Stimulated activated naive CD8-positive, alpha-beta T cell treated with anti-CD3 and anti-CD28 coated beads, Interleukin-15, Interleukin-2, amounts not matched to agents 100 U/mL and 50 U/mL, for 24 hours (primary cell): ENCODE measurements at regions not wholly inside any gene's neighbourhood (a gene's known extent, or its start where the extent isn't known, plus 50 kb on each side); places are given as distances from the start of the nearest gene placed in this dataset.

Experiments
- ATAC-seq: fragments of 150-1000 bp; cut with Tn5 transposase; one replicate; pipeline ENCODE4 v1.10.0; 2021
- DNase-seq: peaks from one replicate; pipeline ENCODE4 v3.0.0; 2021

- peak; percentile 53 for DNase-seq
Observed at GRCh38 chr2:64338910-64339500, 115.0 kb upstream of the LGALSL start.

DNA sequence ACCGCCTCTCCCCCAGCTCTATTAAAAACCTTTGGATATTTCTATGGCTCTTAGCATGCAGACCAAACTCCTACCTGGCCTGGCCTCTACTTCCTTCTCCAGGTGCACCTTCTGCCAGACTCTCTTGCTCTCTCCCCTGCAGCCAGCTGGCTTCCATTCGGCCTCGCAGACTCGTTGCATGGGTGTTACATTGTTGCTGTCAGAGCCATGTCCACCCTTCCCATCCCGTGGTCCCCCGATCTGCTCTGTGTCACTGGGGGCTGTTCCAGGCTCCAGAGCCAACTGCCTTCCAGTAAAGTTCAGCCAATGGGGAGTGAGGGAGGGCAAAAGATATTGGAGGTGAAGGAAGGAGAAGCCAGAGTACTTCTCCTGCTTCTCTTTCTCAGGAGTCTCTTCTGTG, 112.5 kb upstream of the LGALSL start:
- ATAC-seq: no peak
- no peak for DNase-seq

More at GRCh38 chr2:64338910-64339500, 115.0 kb upstream of the LGALSL start:
- peak; percentile 93 for ATAC-seq

DNA sequence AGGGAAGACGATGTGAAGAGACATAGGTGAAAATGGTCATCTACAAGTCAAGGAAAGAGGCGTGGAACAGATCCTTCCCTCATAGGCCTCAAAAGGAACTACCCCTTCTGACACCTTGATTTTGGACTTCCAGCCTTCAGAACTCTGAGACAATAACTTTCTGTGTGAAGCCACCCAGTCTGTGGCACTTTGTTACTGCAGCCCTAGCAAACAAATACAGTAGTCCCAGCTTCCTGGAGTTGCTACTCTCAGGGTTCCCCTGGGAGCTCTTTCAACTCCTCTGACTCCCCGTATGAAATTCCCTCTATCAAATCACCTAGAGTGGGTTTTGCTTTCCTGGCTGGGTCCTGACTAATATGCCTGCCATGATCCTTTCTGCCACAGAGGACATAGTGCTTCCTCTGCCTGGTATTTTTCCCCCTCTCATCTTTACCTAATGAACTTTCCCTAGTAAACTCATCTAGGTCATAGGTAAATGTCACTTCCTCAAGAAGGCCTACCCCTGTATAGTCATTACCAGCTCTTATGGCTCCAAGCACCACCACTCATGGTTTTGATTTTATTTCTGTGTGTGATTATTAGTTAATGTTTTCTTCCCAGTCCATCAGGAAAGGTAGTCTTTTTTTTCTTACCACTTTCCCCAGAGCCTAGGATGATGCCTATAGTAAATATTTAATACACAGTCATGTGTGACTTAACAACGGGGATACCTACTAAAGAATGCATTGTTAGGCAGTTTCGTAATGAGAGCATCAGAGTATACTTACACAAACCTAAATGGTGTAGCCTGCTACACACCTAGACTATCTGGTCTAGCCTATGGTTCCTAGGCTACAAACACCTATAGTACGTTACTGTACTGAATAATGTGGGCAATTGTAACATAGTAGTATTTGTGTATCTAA, 111.5 kb upstream of the LGALSL start:
- no peak for ATAC-seq
- no peak for DNase-seq

GRCh38 chr2:64344999-64345576, 108.9 kb upstream of the LGALSL start:
- no peak for ATAC-seq
- DNase-seq: no peak

- DNase-seq (no peak), ATAC-seq (no peak)
Observed at GRCh38 chr2:64345998-64346397, 108.0 kb upstream of the LGALSL start.

GRCh38 chr2:64348386-64349130, 105.4 kb upstream of the LGALSL start:
- peak; percentile 14 for ATAC-seq
- no peak for DNase-seq

DNA sequence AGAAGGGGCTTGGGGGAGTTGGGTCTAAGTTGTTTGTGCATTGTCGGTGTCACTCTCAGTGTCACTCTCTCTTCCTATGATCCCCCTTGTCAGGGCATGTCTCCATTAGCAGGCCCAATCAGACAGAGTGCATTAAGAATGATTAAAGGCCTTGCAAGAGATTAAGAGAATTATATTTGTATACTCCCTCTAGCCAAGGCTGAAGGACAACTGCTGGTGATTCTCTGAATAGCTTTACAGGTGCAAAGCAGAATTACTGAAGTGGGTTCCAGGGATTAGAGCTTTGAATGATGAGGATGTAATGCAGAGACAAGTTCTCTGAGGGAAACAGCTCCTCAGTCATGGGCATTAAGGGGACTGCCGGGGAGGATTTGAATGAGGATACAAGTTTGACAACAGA, 104.8 kb upstream of the LGALSL start:
- no peak for DNase-seq
- ATAC-seq: no peak

DNA sequence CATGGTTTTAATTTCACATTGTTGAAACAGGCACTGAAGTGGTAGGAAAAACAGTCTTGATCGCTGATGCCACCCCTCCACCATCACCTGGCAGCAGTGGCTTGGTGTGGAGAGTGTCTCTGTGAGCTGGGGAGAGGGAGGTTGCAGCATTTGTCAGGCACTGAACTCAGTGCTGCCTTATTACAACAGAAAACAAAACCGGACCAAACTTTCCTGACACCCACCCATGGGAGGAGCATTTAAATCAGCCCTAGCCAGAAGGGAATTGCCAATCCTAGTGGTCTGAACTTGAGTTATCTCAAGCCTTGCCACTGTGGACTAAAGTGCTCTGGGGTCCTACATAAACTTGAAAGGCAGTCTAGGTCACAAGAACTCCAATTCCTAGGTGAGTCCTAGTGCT, 103.0 kb upstream of the LGALSL start:
- DNase-seq (no peak), ATAC-seq (no peak)

DNA sequence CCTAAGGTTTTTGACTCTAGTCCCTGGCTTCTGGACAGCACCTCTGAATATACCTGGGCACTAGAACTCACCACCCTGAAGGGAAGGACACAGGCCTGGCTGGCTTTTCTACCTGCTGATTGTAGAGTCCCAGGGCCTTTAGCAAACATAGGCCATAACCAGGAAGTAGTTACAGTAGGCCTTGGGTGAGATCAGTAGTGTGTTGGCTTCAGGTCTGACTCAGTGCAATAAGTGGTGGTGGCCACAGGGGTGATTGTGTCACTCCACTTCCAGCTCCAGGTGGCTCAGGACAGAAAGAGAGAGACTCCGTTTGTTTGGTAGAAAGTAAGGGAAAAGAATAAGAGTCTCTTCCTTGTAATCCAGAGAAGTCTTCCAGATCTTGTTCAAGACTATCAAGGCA, 101.7 kb upstream of the LGALSL start:
- DNase-seq (no peak), ATAC-seq (no peak)

DNA sequence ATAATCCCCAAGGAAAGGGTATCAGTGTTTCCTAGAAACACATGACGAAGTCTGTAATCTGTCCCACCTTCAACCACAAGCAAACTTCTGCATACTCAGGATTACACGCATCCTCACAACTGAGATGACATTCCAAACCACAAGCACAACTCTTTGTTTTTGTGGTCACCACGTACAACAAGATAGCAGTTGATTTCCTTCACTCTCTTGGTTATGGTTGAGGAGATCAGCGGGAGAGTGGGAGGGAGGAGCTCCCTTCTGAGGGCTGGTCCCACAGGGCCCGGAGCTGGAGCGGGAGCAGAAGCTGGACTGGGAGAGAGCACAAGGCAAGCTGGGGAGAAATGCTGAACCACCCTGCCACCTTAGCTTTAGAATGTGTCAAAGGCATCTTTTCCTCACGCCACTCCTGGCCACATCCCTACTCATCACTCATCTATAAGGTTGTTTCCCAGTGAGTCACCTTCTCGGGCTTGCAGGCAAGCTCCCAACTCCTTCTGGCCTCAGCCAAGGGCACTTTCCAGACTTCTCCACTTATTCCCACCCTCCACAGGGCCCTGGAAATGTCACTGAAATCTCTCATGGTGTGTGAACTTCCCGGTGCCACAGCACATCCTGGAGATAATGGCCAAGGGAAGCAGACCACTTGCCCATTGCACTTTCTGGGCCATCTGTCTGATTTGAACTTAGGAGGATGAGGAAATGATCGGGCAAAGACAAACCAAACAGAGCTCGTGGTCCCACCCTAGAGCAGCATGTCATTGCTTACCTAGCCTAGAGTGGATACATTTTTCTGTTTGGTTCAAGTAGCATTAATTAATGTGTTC, 98.9 kb upstream of the LGALSL start:
- DNase-seq (no peak), ATAC-seq (no peak)

DNA sequence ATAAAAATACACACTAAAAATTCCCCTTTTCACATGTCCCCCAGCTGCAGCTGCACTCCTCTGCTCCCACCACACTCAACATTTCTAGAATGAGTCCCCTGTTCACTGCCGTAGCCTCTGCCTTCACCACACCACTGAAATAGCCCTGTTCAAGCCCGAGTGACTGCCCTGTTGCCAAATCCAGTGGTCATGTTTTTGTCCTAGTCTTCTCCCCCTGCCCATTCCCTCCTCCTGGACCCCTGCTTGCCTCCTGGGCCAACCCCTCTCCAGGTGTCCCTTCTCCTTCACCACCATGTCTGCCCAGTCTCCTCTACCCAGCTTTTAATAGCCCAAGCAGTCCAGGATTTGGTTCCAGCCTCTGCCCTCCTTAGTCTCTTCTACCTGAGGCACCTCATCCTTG, 97.1 kb upstream of the LGALSL start:
- ATAC-seq (no peak), DNase-seq (no peak)

DNA sequence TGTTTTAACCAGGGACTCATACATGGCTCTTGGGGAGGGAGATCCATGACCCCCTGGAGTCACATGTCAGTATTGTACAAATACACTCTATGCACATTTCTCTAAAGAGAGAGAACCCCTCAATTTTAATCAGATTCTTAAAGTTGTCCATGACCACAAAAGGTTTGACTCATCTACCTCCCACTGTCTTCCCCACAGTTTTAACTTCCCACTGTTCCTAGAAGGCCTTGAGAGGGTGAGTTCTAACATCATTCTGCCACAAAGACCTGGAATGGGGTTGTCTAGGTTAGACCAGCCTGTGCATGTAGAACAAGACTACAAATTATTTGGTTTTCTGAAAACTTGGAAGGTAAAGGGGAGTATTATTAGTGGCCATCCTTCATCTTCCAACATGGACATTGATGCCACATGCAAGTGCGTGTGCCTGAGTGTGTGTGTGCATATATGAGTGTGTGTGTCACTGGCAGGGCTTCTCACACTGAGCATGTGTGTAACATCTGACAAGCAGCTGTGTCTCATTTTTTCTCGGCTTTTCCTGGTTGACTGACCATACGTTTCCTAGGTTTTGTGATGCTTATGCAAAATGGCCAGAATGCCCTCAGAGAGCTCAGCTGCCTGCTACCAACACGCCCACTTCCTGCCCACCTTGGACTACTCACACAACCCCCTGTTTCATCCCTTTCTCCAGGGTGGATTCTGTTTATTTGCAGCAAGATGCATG, 94.6 kb upstream of the LGALSL start:
- ATAC-seq (no peak), DNase-seq (no peak)

- peak; percentile 97 for ATAC-seq
Observed at GRCh38 chr2:64359892-64360657, 93.9 kb upstream of the LGALSL start.

DNA sequence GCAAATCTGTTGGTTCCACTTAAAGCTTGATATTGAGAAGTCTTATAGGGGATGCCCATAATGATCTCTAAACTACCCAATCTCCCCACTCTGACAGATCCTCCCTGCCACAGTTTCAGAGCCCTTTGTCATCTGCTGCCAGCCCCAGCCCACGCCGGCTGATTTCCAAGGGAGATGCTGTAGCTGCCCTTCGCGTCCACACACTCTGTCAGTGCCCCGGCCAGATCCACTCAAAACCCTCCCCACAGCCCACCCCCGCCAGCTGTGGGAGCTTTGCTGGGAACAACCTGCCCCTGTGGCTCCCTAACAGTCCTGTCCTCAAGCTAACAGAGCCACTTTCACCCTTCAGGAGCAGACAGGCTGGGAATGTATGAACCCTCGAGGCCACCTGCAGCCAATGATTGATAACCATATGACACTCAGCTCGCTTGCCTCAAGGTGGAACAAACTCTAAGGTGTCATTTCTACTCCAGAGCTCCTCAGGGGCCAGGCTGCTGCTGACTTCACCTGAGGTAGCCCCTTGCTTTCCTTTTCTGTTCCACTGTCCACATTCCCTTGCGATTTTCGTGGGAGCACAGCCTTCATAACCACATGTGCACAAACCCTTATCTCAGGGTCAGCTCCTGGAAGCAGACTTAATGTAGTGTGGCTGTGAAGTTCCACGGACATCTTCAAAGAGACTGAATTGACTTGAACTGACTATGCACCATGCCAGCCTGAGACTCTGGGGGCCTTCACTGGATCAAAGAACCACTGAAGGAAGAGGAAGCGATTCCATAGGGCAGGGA, 92.6 kb upstream of the LGALSL start:
- no peak for ATAC-seq

More at GRCh38 chr2:64359892-64360657, 93.9 kb upstream of the LGALSL start:
- DNase-seq: peak; percentile 67

DNA sequence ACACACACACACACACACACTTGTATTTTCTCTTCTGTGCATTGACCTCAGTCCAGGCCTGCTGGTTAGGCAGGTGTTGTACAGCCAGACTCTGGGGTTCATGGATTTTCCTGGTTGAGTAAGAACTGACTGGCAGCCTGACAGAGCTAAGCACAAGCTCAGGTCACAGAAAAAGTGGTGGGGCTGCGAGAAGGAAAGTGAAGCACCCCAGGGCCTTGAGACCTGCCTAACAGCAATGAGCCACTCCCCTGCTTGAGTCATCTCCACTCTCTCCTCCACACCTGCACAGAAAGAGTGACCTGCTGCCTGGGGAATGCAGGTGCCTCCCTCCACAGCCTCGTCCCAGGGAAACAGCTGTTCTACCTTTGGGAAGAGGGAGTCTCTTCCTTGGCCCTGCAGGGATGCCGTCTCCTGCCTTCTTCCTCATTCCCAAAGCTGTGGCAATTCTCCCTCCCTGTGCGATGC, 91.4 kb upstream of the LGALSL start:
- DNase-seq: no peak
- ATAC-seq: no peak

More for the DNA sequence above, 92.6 kb upstream of the LGALSL start:
- no peak for DNase-seq

DNA sequence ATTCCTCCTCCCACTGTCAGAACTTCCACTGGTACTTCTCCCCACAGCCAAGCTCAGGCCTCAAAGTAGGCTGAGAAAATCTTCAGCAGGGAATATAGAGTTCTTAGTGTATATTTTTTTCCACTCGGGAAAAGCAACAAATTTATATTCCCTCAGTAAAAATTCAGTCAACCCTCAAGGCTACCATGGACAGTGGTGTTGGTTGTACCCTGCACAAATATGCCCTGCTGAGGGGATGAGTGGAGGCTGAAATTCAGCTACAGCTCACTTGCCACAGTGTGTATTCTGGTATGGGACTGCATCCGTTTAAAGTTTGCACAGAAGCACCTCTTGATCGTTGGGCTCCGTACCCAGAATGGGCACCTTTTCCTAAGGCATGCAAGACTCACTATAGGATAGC, 90.8 kb upstream of the LGALSL start:
- no peak for DNase-seq
- no peak for ATAC-seq

- ATAC-seq (no peak), DNase-seq (no peak)
Observed at GRCh38 chr2:64363848-64364247, 90.1 kb upstream of the LGALSL start.

- DNase-seq (no peak), ATAC-seq (no peak)
Observed at GRCh38 chr2:64367444-64368232, 86.3 kb upstream of the LGALSL start.
